ENCODE measurements at regions not wholly inside any gene's neighbourhood (a gene's known extent, or its start where the extent isn't known, plus 50 kb on each side); places are given as distances from the start of the nearest gene placed in this dataset.

DNA sequence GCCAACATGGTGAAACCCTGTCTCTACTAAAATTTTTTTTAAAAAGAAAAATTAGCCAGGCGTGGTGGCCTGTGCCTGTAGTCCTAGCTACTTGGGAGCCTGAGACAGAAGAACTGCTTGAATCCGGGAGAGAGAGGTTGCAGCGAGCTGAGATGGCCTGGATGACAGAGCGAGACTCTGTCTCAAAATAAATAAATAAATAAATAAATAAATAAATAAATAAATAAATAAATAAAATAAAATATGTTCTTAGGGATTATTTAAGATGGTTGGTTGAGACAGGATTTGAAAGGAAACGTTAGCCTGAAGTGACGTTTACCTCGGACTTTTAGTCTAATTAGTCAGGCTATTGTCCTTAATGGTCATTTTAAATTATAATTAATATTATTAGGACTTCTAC lies 88.5 kb upstream of the CHRM3 start:
- no peak for DNase-seq
- no peak overlapping the region for H3K4me3 ChIP-seq (ENCODE audit: low read length)
- 100% methylated on average over 4 of the region's 7 CpGs for WGBS (ENCODE audit: insufficient coverage, low lambda C conversion rate)
- H3K27me3 ChIP-seq (ENCODE audit: control insufficient read depth, insufficient read depth, low read length), result no peaks in the 10 kb centered on the region
- no peak overlapping the region for H3K27ac ChIP-seq (ENCODE audit: low read length)
- H3K9me3 ChIP-seq (ENCODE audit: control insufficient read depth, low read depth, low read length), result no peaks in the 10 kb centered on the region
- H3K36me3 ChIP-seq (ENCODE audit: control insufficient read depth, insufficient read depth, low read length), result no peaks in the 10 kb centered on the region
- H3K4me1 ChIP-seq (ENCODE audit: control insufficient read depth, insufficient read depth, low read length), result peaks cover 13% of the 10 kb centered on the region

DNA sequence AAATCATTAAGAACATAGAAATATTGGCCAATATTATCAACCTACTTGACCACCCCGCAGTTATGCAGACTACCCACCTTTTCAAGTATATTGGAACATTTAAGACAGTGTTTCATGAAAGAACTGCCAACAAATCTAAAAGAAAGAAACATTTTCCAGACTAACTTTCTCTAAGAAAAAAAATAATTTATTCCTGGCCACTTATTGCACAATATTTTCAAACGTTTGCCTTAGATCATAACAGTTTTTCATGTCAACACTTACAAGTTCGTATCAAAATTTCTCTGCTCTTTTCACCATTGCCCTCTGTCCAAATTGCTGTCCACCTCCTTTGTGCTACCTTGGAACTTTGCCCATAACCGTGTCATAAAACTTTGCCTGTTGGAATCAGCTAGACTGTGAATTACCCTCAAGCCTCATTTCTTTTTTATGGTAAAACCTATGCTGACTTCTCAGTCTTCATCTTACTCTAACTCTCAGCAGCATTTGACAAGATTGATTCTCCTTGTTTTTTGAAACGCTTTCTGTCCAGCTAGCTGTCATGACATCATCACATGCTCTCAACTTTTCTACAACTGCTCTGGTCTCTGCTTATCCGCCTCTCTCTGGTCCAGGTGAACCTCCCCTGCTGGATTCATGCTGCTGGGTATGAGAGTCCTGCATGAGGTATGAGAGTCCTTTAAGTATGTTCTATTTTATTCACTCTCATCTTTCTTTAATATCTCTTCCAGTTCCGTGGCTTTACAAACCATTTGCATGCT lies 92.8 kb upstream of the CHRM3 start:
- Histone ChIP-seq H3K9me3 (ENCODE audit: control insufficient read depth, low read depth, low read length) (no peaks in the 10 kb centered on the region), H3K27ac (ENCODE audit: low read length) (no peak overlapping the region), H3K27me3 (ENCODE audit: control insufficient read depth, insufficient read depth, low read length) (no peaks in the 10 kb centered on the region), H3K36me3 (ENCODE audit: control insufficient read depth, insufficient read depth, low read length) (no peaks in the 10 kb centered on the region), H3K4me3 (ENCODE audit: low read length) (no peak overlapping the region), H3K4me1 (ENCODE audit: control insufficient read depth, insufficient read depth, low read length) (peaks cover 13% of the 10 kb centered on the region)
- peak; percentile 64 to 85 for DNase-seq
- 59% methylated on average over 5 of the region's 7 CpGs for WGBS (ENCODE audit: insufficient coverage, low lambda C conversion rate)

DNA sequence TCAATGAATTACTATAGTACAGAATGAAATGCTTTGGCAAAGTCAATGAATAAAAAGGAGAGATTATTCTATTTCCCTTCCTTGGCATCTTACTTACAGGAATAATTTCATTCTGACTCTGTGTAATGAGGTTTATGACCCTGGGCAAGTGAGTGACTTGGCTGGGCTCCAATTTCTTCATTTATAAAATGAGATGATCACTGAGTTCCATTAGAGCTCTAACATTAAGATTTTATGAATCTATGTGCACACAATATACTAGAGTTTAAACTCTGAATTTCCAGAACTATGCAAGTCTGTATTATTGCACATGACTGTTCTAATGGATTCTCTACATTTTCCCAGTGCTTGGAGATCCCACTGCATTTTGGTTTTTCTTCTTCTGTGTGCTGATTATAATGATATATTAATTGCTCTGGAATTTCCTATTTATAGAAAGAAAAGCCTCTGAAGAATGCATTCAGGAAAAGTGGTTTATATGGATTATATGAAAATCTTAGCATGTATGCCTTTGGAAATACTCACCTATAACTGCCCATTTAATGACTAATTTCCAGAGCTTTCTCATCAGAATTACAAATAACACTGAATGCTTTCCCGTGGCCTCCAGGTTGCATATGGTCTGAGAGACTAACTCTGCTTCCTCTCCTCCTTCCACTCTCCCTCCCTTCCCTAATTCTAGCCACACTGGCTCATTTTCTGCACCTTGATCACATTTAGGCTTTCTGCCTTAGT lies 97.4 kb upstream of the CHRM3 start:
- 86% methylated on average over 1 of the region's 1 CpG for WGBS (ENCODE audit: insufficient coverage, low lambda C conversion rate)

DNA sequence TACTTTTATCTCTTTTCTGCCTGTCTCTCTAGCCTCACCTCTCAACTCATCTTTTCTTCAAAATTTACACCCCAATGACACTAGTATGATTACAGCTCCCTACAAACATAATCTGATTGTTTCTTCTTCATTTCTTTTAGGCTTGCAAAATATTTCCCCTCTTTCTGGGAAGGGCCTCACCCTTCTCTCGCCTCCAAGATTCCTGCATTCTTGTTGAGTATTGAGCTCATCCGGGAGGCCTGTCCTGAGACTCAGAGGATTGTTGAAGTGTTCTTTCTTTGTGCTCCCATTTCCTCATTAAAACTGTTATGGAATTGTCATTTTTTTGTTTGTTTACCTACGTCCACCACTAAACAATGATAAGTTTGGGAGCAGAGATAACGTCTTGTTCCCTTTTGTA lies 99.1 kb upstream of the CHRM3 start:
- WGBS (ENCODE audit: insufficient coverage, low lambda C conversion rate), result 89% methylated on average over 3 of the region's 4 CpGs
- no peak overlapping the region for H3K4me3 ChIP-seq (ENCODE audit: low read length)
- H3K27ac ChIP-seq (ENCODE audit: low read length), result no peak overlapping the region
- H3K4me1 ChIP-seq (ENCODE audit: control insufficient read depth, insufficient read depth, low read length), result no peaks in the 10 kb centered on the region
- H3K36me3 ChIP-seq (ENCODE audit: control insufficient read depth, insufficient read depth, low read length), result no peaks in the 10 kb centered on the region
- DNase-seq, result no peak
- no peaks in the 10 kb centered on the region for H3K9me3 ChIP-seq (ENCODE audit: control insufficient read depth, low read depth, low read length)
- H3K27me3 ChIP-seq (ENCODE audit: control insufficient read depth, insufficient read depth, low read length), result no peaks in the 10 kb centered on the region

More for the DNA sequence above, 97.4 kb upstream of the CHRM3 start:
- no peaks in the 10 kb centered on the region for H3K9me3 ChIP-seq (ENCODE audit: control insufficient read depth, low read depth, low read length)
- DNase-seq, result no peak
- H3K27me3 ChIP-seq (ENCODE audit: control insufficient read depth, insufficient read depth, low read length), result no peaks in the 10 kb centered on the region
- H3K4me1 ChIP-seq (ENCODE audit: control insufficient read depth, insufficient read depth, low read length), result peaks cover 9% of the 10 kb centered on the region
- no peak overlapping the region for H3K27ac ChIP-seq (ENCODE audit: low read length)
- no peak overlapping the region for H3K4me3 ChIP-seq (ENCODE audit: low read length)
- no peaks in the 10 kb centered on the region for H3K36me3 ChIP-seq (ENCODE audit: control insufficient read depth, insufficient read depth, low read length)

DNA sequence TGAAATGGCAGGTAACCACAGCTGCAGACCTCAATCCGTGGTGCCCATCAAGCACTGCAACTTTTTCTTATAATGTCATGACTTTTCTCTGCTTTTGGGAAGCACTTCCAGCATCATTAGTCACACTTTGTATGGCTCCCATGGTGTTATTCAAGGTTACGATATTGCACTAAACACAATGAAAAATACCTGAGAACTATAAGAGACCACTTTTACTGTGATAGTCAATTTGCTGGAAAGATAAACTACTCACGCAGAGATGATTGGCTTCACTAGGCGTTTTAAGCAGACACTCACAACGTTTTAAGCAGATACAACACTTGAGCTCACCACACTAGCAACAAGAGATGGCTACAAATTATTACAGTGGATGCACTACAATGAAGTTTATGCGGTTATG lies 103.2 kb upstream of the CHRM3 start:
- no peak for DNase-seq
- no peaks in the 10 kb centered on the region for H3K9me3 ChIP-seq (ENCODE audit: control insufficient read depth, low read depth, low read length)
- WGBS (ENCODE audit: insufficient coverage, low lambda C conversion rate), result 100% methylated on average over 1 of the region's 6 CpGs
- H3K27me3 ChIP-seq (ENCODE audit: control insufficient read depth, insufficient read depth, low read length), result no peaks in the 10 kb centered on the region
- no peaks in the 10 kb centered on the region for H3K4me1 ChIP-seq (ENCODE audit: control insufficient read depth, insufficient read depth, low read length)
- H3K27ac ChIP-seq (ENCODE audit: low read length), result no peak overlapping the region
- no peak overlapping the region for H3K4me3 ChIP-seq (ENCODE audit: low read length)
- H3K36me3 ChIP-seq (ENCODE audit: control insufficient read depth, insufficient read depth, low read length), result no peaks in the 10 kb centered on the region

DNA sequence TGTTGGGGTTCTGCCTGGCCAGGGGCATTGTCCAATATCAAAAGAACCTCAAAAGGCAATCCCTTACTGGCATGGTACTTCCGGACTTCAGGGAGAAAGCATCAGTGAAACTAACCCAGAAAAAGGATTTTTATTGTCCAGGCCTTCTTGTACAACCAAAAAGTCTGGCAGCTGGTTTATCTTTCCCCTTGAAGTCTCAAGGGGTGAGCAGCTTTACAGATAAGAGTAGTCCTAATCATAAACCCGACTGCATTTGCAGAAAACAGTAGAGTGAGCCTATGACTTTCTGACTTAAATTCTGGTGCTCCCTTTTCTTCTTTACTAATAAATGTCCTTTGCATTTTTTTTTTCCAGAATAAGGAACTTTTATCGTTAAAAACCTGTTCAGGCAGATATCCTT lies 104.0 kb upstream of the CHRM3 start:
- WGBS (ENCODE audit: insufficient coverage, low lambda C conversion rate), result 36% methylated on average over 1 of the region's 3 CpGs
- Histone ChIP-seq H3K27me3 (ENCODE audit: control insufficient read depth, insufficient read depth, low read length) (no peaks in the 10 kb centered on the region), H3K27ac (ENCODE audit: low read length) (no peak overlapping the region), H3K4me1 (ENCODE audit: control insufficient read depth, insufficient read depth, low read length) (no peaks in the 10 kb centered on the region), H3K36me3 (ENCODE audit: control insufficient read depth, insufficient read depth, low read length) (no peaks in the 10 kb centered on the region), H3K4me3 (ENCODE audit: low read length) (no peak overlapping the region), H3K9me3 (ENCODE audit: control insufficient read depth, low read depth, low read length) (no peaks in the 10 kb centered on the region)
- no peak for DNase-seq

DNA sequence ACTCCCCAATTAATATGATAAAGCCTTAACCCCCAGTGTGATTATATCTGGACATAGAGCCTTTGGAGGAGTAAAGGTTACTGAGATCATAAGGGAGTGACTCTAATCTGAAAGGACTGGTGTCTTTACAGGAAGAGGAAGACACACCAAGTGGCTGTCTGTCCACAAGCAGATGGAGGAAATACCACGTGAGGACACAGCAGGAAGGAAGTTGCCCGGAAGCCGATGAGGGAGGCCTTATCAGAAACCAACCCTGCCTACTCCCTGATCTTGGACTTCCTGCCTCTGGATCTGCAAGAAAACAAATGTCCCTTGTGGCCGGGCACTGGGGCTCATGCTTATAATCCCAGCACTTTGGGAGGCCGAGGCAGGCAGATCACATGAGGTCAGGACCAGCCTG lies 110.3 kb upstream of the CHRM3 start:
- DNase-seq, result no peak
- Histone ChIP-seq H3K27me3 (ENCODE audit: control insufficient read depth, insufficient read depth, low read length) (no peaks in the 10 kb centered on the region), H3K27ac (ENCODE audit: low read length) (no peak overlapping the region), H3K36me3 (ENCODE audit: control insufficient read depth, insufficient read depth, low read length) (no peaks in the 10 kb centered on the region), H3K4me3 (ENCODE audit: low read length) (no peak overlapping the region), H3K9me3 (ENCODE audit: control insufficient read depth, low read depth, low read length) (no peaks in the 10 kb centered on the region), H3K4me1 (ENCODE audit: control insufficient read depth, insufficient read depth, low read length) (no peaks in the 10 kb centered on the region)
- WGBS (ENCODE audit: insufficient coverage, low lambda C conversion rate), result no CpG with 5 or more reads among the region's 5 CpGs

DNA sequence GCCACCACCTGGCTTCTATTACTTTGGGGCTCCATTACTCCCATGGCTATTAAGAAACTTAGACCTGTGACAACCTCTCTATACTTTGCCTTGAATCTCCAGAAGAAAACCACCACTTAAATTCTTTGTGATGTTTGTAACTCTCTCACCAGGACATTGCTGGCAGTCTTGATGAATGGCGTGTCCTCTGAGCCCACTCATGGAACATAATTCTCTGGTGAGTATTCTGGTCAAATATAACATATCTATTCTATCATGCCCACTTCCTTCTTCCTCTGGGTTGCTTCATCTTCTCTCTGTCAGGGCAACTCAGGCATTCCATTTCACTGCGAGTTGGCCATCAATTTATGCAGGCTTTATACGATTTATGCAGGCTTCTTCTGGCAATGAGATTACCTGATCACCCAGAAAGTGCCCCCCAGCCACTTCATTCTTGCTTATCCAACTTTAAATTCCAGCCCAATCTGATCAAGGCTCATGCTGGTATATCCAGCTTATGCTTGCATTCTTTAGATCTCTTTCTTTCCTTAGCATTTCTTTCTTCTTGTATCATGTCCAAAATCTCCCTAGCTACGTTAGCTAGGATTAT lies 112.0 kb upstream of the CHRM3 start:
- 70% methylated on average over 2 of the region's 4 CpGs for WGBS (ENCODE audit: insufficient coverage, low lambda C conversion rate)
- no peaks in the 10 kb centered on the region for H3K9me3 ChIP-seq (ENCODE audit: control insufficient read depth, low read depth, low read length)
- H3K4me3 ChIP-seq (ENCODE audit: low read length), result no peak overlapping the region
- no peaks in the 10 kb centered on the region for H3K27me3 ChIP-seq (ENCODE audit: control insufficient read depth, insufficient read depth, low read length)
- no peak for DNase-seq
- no peaks in the 10 kb centered on the region for H3K4me1 ChIP-seq (ENCODE audit: control insufficient read depth, insufficient read depth, low read length)
- H3K36me3 ChIP-seq (ENCODE audit: control insufficient read depth, insufficient read depth, low read length), result no peaks in the 10 kb centered on the region
- H3K27ac ChIP-seq (ENCODE audit: low read length), result no peak overlapping the region

DNA sequence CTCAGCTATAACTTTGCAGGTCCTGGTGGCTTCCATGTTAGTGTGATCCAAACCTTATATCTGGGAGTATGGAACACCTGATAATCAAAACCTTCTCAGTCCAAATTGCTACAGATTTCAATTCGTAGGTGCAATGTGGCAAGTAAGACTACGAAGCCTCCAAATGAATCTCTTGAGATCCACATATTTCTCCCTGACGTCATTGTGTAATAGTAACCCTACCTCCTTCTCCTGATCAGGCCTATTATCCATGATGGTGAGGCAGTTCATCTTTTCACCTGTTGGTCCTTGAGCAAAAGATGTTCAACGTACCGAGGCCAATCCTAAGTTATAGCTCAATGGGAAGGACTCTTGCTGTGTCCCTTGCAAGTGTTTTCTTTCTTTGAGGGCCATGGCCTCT lies 115.9 kb upstream of the CHRM3 start:
- WGBS (ENCODE audit: insufficient coverage, low lambda C conversion rate), result 100% methylated on average over 1 of the region's 5 CpGs
- no peak overlapping the region for H3K27ac ChIP-seq (ENCODE audit: low read length)

DNA sequence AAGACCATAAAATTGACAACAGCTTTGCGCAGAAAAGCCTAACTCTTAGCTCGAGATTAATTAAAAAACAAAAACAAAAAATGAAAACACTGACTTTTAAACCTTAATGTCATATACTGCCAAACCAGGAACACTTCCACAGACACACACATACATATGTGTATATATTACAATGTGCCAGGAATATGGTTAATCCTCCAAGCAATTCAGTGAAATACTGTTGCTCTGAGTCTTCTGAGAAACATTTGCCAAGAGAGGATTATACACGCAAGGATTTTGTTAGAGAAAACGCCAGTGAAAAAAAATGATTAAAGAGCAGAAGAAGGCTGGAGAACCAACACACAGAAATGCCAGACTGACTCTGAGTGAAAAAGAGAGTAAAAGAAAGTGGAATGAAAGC lies 116.7 kb upstream of the CHRM3 start:
- Histone ChIP-seq H3K36me3 (ENCODE audit: control insufficient read depth, insufficient read depth, low read length) (no peaks in the 10 kb centered on the region), H3K27ac (ENCODE audit: low read length) (no peak overlapping the region), H3K4me3 (ENCODE audit: low read length) (no peak overlapping the region), H3K9me3 (ENCODE audit: control insufficient read depth, low read depth, low read length) (no peaks in the 10 kb centered on the region), H3K4me1 (ENCODE audit: control insufficient read depth, insufficient read depth, low read length) (no peaks in the 10 kb centered on the region), H3K27me3 (ENCODE audit: control insufficient read depth, insufficient read depth, low read length) (no peaks in the 10 kb centered on the region)
- whole genome bisulfite sequencing (ENCODE audit: insufficient coverage, low lambda C conversion rate), result 96% methylated on average over 4 of the region's 4 CpGs
- no peak for DNase-seq

More for the DNA sequence above, 115.9 kb upstream of the CHRM3 start:
- Histone ChIP-seq H3K36me3 (ENCODE audit: control insufficient read depth, insufficient read depth, low read length) (no peaks in the 10 kb centered on the region), H3K9me3 (ENCODE audit: control insufficient read depth, low read depth, low read length) (no peaks in the 10 kb centered on the region), H3K4me1 (ENCODE audit: control insufficient read depth, insufficient read depth, low read length) (no peaks in the 10 kb centered on the region), H3K4me3 (ENCODE audit: low read length) (no peak overlapping the region), H3K27me3 (ENCODE audit: control insufficient read depth, insufficient read depth, low read length) (no peaks in the 10 kb centered on the region)
- no peak for DNase-seq
